Karpas-422 (cell line): ENCODE measurements at regions not wholly inside any gene's neighbourhood (a gene's known extent, or its start where the extent isn't known, plus 50 kb on each side); places are given as distances from the start of the nearest gene placed in this dataset.
"Not testable (repeated sequence)": the region's sequence is repeated elsewhere in the genome, so short reads cannot be mapped to it uniquely, and the experiment has no call there.

Experiments used
- DNase-seq: peaks from one replicate; pipeline ENCODE4 v3.0.0-alpha.2; 2015
- H2AFZ ChIP-seq: fragments of 200-600 bp; sonication (generic); 2 replicates; pipeline ENCODE4 v1.6.1; 2014; ENCODE audit warnings: antibody characterized with exemption, low read length, mixed read lengths
- H3K27ac ChIP-seq: fragments of 200-600 bp; sonication (generic); 2 replicates; pipeline ENCODE4 v1.5.1; 2014; ENCODE audit warnings: mild to moderate bottlenecking, low read length, moderate library complexity
- H3K27me3 ChIP-seq: fragments of 200-600 bp; sonication (generic); 2 replicates; pipeline ENCODE4 v1.6.1; 2014; ENCODE audit warnings: low read length, mixed read lengths
- H3K36me3 ChIP-seq: fragments of 200-600 bp; sonication (generic); 2 replicates; pipeline ENCODE4 v1.6.1; 2014; ENCODE audit warnings: low read length, mixed read lengths; ENCODE audit not compliant: insufficient read depth
- H3K4me1 ChIP-seq: fragments of 200-600 bp; sonication (generic); 2 replicates; pipeline ENCODE4 v1.6.1; 2014; ENCODE audit warnings: mild to moderate bottlenecking, low read length, mixed read lengths
- H3K4me2 ChIP-seq: fragments of 200-600 bp; sonication (generic); 2 replicates; pipeline ENCODE4 v1.6.1; 2014; ENCODE audit warnings: low read length, low read depth, mild to moderate bottlenecking; ENCODE audit not compliant: poor library complexity, severe bottlenecking
- H3K4me3 ChIP-seq: fragments of 200-600 bp; sonication (generic); 2 replicates; pipeline ENCODE4 v1.5.1; 2014; ENCODE audit warnings: mild to moderate bottlenecking, antibody characterized with exemption, low read length, mixed read lengths
- H3K79me2 ChIP-seq: fragments of 200-600 bp; sonication (generic); 2 replicates; pipeline ENCODE4 v1.6.1; 2014; ENCODE audit warnings: mild to moderate bottlenecking, low read length, mixed read lengths
- H3K9ac ChIP-seq: fragments of 200-600 bp; sonication (generic); 2 replicates; pipeline ENCODE4 v1.6.0; 2014; ENCODE audit warnings: low read length
- H3K9me2 ChIP-seq: fragments of 200-600 bp; sonication (generic), shearing (Covaris generic); replicated peaks from 2 replicates; pipeline ENCODE4 v1.6.0; 2014; ENCODE audit warnings: mild to moderate bottlenecking, low read length, moderate library complexity; ENCODE audit not compliant: insufficient read depth
- H3K9me3 ChIP-seq: fragments of 300-700, 200-600 bp; sonication (generic); 2 replicates; pipeline ENCODE4 v1.6.1; 2014; ENCODE audit warnings: low read length, mixed read lengths
- H4K20me1 ChIP-seq: fragments of 200-600 bp; sonication (generic); 2 replicates; pipeline ENCODE4 v1.6.1; 2014; ENCODE audit warnings: mild to moderate bottlenecking, antibody characterized with exemption, low read length, low read depth; ENCODE audit not compliant: insufficient read depth

DNA sequence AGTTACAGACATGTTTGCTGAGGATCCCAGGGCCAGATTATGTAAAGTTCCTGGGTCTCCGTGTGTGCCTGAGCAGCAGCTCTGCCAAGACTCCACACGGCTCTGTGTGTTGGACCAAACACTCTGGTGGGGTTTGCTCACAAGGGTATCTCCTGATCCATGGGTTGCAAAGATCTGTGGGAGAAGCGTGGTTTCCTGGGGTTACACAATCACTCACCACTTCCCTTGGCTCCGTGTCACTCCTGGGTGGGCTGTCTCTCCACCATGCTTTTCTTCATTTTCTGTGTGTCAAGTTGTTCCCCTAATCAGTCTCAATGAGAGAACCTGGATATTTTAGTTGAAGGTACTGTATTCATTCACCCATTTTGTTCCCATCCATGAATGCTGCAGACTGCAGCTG is 1088.8 kb downstream of the FSCB start:
- H3K79me2 ChIP-seq, result no peaks in the 10 kb centered on the region
- no peak overlapping the region for H3K4me3 ChIP-seq
- peaks cover 21% of the 10 kb centered on the region for H3K9me3 ChIP-seq
- H3K9me2 ChIP-seq, result no peaks in the 10 kb centered on the region
- no peak overlapping the region for H3K4me2 ChIP-seq
- H3K4me1 ChIP-seq, result no peaks in the 10 kb centered on the region
- no peaks in the 10 kb centered on the region for H3K27me3 ChIP-seq
- no peak for DNase-seq
- no peak overlapping the region for H3K9ac ChIP-seq
- H3K36me3 ChIP-seq, result peaks cover 10% of the 10 kb centered on the region; the same call in 1 of the 2 replicates
- no peaks in the 10 kb centered on the region for H4K20me1 ChIP-seq
- H2AFZ ChIP-seq, result 0 out of 2 replicates have a peak overlapping the region, but pooled peaks have one; percentile 83
- no peak overlapping the region for H3K27ac ChIP-seq

DNA sequence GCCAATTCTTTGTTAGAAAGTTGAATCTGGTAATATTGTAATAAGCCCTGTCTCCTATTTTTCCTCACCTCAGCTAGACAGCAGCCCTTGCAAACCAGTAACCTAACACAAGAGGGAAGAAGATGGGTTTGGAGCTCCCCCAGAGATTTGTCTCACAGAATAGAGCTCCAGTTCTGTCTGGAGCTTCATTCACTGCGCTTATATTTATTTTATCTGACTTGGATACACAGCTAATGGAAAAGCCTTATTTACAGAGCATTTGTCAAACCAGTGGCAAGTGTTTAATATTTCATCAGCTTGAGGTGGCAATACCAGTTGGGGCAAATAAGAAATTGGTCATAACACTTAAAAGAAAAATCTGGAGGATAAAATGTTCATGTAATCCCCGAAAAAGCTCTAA is 1094.0 kb downstream of the FSCB start:
- no peaks in the 10 kb centered on the region for H3K4me1 ChIP-seq
- no peak overlapping the region for H3K27ac ChIP-seq
- no peak overlapping the region for H3K9ac ChIP-seq
- H4K20me1 ChIP-seq, result no peaks in the 10 kb centered on the region
- no peaks in the 10 kb centered on the region for H3K9me2 ChIP-seq
- peak overlapping the region; percentile 90 for H2AFZ ChIP-seq
- H3K9me3 ChIP-seq, result no peaks in the 10 kb centered on the region; the same call in 1 of the 2 replicates
- H3K36me3 ChIP-seq, result no peaks in the 10 kb centered on the region
- DNase-seq, result no peak
- no peak overlapping the region for H3K4me2 ChIP-seq
- no peaks in the 10 kb centered on the region for H3K79me2 ChIP-seq
- H3K27me3 ChIP-seq, result no peaks in the 10 kb centered on the region
- H3K4me3 ChIP-seq, result no peak overlapping the region

DNA sequence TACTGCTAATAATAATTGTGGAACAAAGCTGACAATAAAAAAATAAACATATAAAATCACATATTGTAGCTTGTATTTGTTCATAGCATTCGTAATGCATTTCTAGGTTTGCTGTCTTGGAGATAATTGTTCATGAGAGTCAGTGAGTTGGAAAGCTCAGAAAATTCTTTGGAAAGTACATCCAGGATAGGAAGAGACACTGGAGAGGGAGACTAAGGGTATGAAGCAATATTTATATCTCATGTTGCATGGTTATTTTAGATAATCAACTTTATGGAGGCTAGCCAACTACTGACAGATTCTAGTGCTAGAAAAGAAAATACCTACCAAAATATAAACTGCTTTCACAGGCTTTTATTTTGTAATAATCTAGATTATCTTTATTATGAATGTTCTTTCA is 1095.2 kb downstream of the FSCB start:
- Histone ChIP-seq H4K20me1 (no peaks in the 10 kb centered on the region), H3K27ac (no peak overlapping the region), H3K9ac (no peak overlapping the region), H3K4me2 (no peak overlapping the region), H3K79me2 (no peaks in the 10 kb centered on the region), H3K36me3 (no peaks in the 10 kb centered on the region), H3K27me3 (no peaks in the 10 kb centered on the region), H3K9me3 (no peaks in the 10 kb centered on the region), H3K4me1 (no peaks in the 10 kb centered on the region), H3K9me2 (no peaks in the 10 kb centered on the region), H2AFZ (peak overlapping the region; percentile 40; the same call in 1 of the 2 replicates), H3K4me3 (no peak overlapping the region)
- no peak for DNase-seq

DNA sequence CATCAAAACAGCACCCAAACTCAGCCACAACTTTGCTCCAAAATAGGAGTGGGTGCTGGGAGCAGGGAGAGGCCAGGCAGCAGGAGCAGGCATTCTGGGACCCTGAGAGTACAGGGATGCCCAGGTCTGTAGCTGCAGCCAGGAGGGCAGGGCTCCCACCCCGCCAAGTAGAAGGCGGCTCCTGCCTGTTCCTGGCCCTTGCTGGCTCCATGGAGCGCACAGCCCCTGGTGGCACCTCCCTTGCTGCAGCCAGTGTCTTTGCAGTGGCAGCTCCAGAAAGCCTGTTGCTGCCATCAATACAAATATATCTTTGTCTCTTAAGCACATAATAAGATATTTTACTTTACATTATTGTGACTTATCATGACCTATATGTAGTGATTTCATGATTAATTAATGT is 1096.5 kb downstream of the FSCB start:
- Histone ChIP-seq H4K20me1 (no peaks in the 10 kb centered on the region), H3K9me2 (no peaks in the 10 kb centered on the region), H3K79me2 (no peaks in the 10 kb centered on the region)

DNA sequence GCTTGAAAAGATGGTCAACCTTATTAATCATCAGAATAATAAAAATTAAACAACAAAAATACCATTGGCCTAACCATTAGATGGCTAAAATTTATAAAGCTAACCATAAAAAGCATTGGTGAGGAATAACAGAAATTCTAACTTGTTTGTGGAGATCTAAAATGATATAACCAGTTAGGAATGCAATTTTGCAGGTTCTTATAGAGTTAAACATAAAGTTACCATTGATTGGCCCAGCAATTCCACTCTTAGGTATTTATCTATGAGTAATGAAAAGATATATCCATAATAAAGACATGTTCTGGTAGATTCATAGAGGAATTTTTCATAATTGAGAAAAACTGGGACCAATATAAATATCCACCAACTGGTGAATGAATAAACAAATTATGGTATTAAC is 1098.6 kb downstream of the FSCB start:
- H3K4me2 ChIP-seq, result no peak overlapping the region
- no peak overlapping the region for H3K27ac ChIP-seq
- H3K4me3 ChIP-seq, result no peak overlapping the region
- no peak for DNase-seq
- H3K9me2 ChIP-seq, result no peaks in the 10 kb centered on the region
- no peaks in the 10 kb centered on the region for H3K4me1 ChIP-seq
- H2AFZ ChIP-seq, result peak overlapping the region; percentile 11; the same call in 1 of the 2 replicates
- H3K27me3 ChIP-seq, result no peaks in the 10 kb centered on the region
- no peaks in the 10 kb centered on the region for H4K20me1 ChIP-seq
- H3K9me3 ChIP-seq, result no peaks in the 10 kb centered on the region
- no peak overlapping the region for H3K9ac ChIP-seq
- H3K36me3 ChIP-seq, result no peaks in the 10 kb centered on the region
- no peaks in the 10 kb centered on the region for H3K79me2 ChIP-seq

More for the DNA sequence above, 1096.5 kb downstream of the FSCB start:
- DNase-seq, result no peak
- no peak overlapping the region for H3K9ac ChIP-seq
- H3K4me1 ChIP-seq, result no peaks in the 10 kb centered on the region
- H3K36me3 ChIP-seq, result no peaks in the 10 kb centered on the region
- H3K9me3 ChIP-seq, result no peaks in the 10 kb centered on the region
- no peak overlapping the region for H3K4me2 ChIP-seq
- H3K27me3 ChIP-seq, result no peaks in the 10 kb centered on the region
- peak overlapping the region; percentile 17; the same call in 1 of the 2 replicates for H2AFZ ChIP-seq
- H3K27ac ChIP-seq, result no peak overlapping the region
- H3K4me3 ChIP-seq, result no peak overlapping the region

DNA sequence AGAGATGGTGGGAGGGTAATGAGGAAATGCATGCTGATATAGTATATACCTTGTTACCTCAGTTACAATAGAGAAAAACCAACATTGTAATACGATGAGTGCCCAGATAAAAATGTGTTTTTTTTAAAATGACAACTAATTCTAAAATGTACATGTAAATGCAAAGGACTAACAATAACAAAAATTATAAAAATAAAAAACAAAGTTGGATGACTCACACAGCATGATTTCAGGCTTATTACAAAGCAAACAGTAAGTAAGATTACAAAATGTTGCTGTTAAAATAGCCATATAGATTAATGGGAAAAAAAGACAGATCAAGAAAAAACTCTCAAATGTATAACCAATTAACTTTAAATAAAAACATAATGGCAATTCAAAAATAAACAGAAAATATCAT is 1099.4 kb downstream of the FSCB start:
- Histone ChIP-seq H3K4me2 (no peak overlapping the region), H3K9me3 (no peaks in the 10 kb centered on the region)

DNA sequence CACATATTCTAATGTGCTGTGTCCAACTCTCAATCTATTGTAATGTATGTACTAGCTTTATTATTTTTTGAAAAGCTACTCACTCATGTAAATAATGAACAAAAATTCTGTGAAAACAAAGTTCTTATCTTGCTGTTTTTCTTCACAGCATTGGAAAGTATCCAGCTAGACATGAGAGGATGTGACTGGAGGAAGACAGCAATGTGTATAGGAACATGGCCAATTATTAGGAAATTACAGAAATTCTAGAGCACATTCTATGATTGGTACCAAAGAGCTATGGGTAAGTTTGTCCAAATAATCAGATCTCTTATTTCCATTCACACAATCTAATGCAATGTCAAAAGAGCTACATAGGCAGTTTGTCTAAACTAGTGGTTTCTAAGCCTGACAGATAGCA is 1100.2 kb downstream of the FSCB start:
- Histone ChIP-seq H3K27ac (no peak overlapping the region), H2AFZ (peak overlapping the region; percentile 14), H3K4me2 (no peak overlapping the region), H3K9ac (no peak overlapping the region), H3K36me3 (no peaks in the 10 kb centered on the region), H3K9me2 (no peaks in the 10 kb centered on the region), H4K20me1 (no peaks in the 10 kb centered on the region), H3K4me1 (no peaks in the 10 kb centered on the region), H3K9me3 (no peaks in the 10 kb centered on the region), H3K27me3 (no peaks in the 10 kb centered on the region), H3K4me3 (no peak overlapping the region), H3K79me2 (no peaks in the 10 kb centered on the region)
- no peak for DNase-seq

More for the DNA sequence above, 1099.4 kb downstream of the FSCB start:
- no peaks in the 10 kb centered on the region for H3K9me2 ChIP-seq
- H3K27me3 ChIP-seq, result no peaks in the 10 kb centered on the region
- no peak for DNase-seq
- H3K9ac ChIP-seq, result no peak overlapping the region
- no peak overlapping the region for H2AFZ ChIP-seq
- H3K27ac ChIP-seq, result no peak overlapping the region
- no peaks in the 10 kb centered on the region for H3K4me1 ChIP-seq
- H3K79me2 ChIP-seq, result no peaks in the 10 kb centered on the region
- no peaks in the 10 kb centered on the region for H3K36me3 ChIP-seq
- H4K20me1 ChIP-seq, result no peaks in the 10 kb centered on the region
- no peak overlapping the region for H3K4me3 ChIP-seq

DNA sequence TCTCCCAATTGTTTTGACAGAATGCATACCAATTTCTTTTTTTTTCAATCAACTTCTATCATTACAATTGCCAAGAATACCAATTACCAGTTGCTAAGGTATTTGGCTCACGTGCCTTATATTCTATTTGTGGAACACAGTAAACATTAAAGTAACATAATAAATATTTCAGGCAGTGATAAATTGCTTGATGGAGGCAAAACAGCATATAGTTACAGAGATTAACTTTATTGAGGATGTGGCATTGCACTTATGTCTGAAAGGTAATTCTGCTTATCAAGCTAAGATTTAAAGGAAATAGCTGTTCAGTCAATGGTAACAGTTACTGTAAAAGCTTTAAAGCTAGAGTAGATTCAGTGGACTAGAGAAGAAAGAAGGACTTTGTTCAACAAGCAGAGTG is 1107.8 kb downstream of the FSCB start:
- Histone ChIP-seq H3K27ac (no peak overlapping the region), H3K27me3 (no peaks in the 10 kb centered on the region)

DNA sequence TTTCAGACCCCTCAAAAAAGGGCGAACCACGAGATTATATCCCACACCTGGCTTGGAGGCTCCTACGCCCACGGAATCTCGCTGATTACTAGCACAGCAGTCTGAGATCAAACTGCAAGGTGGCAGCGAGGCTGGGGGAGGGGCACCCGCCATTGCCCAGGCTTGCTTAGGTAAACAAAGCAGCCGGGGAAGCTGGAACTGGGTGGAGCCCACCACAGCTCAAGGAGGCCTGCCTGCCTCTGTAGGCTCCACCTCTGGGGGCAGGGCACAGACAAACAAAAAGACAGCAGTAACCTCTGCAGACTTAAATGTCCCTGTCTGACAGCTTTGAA is 1136.6 kb downstream of the FSCB start:
- DNase-seq, H3K4me3 ChIP-seq, H2AFZ ChIP-seq, H3K36me3 ChIP-seq, H3K9me3 ChIP-seq, H3K27ac ChIP-seq, H3K9ac ChIP-seq, H3K27me3 ChIP-seq, H3K79me2 ChIP-seq, H3K4me2 ChIP-seq, H4K20me1 ChIP-seq, H3K4me1 ChIP-seq, H3K9me2 ChIP-seq: not testable (repeated sequence)

More for the DNA sequence above, 1107.8 kb downstream of the FSCB start:
- no peak overlapping the region for H3K4me2 ChIP-seq
- no peak overlapping the region for H3K9ac ChIP-seq
- H3K4me3 ChIP-seq, result no peak overlapping the region
- H3K9me2 ChIP-seq, result no peaks in the 10 kb centered on the region
- no peaks in the 10 kb centered on the region for H3K4me1 ChIP-seq
- H2AFZ ChIP-seq, result peak overlapping the region; percentile 91
- H4K20me1 ChIP-seq, result no peaks in the 10 kb centered on the region
- no peaks in the 10 kb centered on the region for H3K79me2 ChIP-seq
- H3K36me3 ChIP-seq, result no peaks in the 10 kb centered on the region
- no peaks in the 10 kb centered on the region for H3K9me3 ChIP-seq
- no peak for DNase-seq
